HAP-1 (cell line): ENCODE measurements at regions not wholly inside any gene's neighbourhood (a gene's known extent, or its start where the extent isn't known, plus 50 kb on each side); places are given as distances from the start of the nearest gene placed in this dataset.

Experiments
- DNase-seq, 2 experiments: peaks; one replicate each; pipeline ENCODE4 v3.0.0-alpha.2; 2016 to 2020; ENCODE audit warnings: low spot score in 2 of 2
- H3K27me3 ChIP-seq: fragments of 250-450 bp; sonication (Bioruptor Pico); 2 replicates; pipeline ENCODE4 v1.5.1; 2020; ENCODE audit warnings: low read depth, mild to moderate bottlenecking, moderate library complexity
- H3K36me3 ChIP-seq: fragments of 250-450 bp; sonication (Bioruptor Pico); replicated peaks from 2 replicates; pipeline ENCODE4 v1.5.1; 2020; ENCODE audit warnings: mild to moderate bottlenecking
- H3K4me1 ChIP-seq: fragments of 250-450 bp; sonication (Bioruptor Pico); 2 replicates; pipeline ENCODE4 v1.5.1; 2020; ENCODE audit warnings: mild to moderate bottlenecking
- H3K4me3 ChIP-seq: fragments of 250-450 bp; sonication (Bioruptor Pico); 2 replicates; pipeline ENCODE4 v1.5.1; 2020; ENCODE audit warnings: mild to moderate bottlenecking, moderate library complexity
- H3K9me3 ChIP-seq: fragments of 250-450 bp; sonication (Bioruptor Pico); 2 replicates; pipeline ENCODE4 v1.5.1; 2020; ENCODE audit warnings: mild to moderate bottlenecking, moderate library complexity
- in situ Hi-C: fragments of 300-500 bp; cut with MboI; formaldehyde crosslinking; loops from 3 replicates; pipeline ENCODE4 v1.14.3; 2020; ENCODE audit warnings: low sequenced_read_pairs, inconsistent platforms, mixed read lengths

- no peak for DNase-seq
- Histone ChIP-seq H3K4me1 (no peaks in the 10 kb centered on the region), H3K4me3 (no peak overlapping the region), H3K36me3 (no peaks in the 10 kb centered on the region), H3K9me3 (no peaks in the 10 kb centered on the region), H3K27me3 (no peaks in the 10 kb centered on the region)
- in situ Hi-C loops = no loop called here
Measured at GRCh38 chr14:85438001-85438400, 91.9 kb upstream of the FLRT2 start.

DNA sequence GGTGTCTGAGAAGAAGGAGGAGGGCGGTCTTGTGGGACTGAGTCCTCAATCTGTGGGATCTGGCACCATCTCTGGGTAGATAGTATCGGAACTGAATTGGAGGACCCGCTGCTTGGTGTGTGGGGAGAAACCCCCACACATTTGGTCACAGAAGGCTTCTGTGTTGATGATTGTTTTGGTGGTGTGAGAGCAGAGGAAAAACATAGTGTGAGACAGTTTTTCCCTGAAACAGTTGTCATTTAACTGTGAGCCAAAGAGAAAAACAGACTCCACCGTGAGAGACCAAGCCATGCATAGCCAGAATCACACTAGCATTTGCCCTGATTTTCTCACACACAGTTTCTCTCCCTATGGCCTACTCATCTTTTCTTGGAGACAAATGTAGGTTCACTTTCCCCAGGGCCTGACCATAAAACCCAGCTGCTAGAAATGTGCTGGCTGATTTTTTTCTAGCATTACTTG is 91.4 kb upstream of the FLRT2 start:
- Histone ChIP-seq H3K4me1 (no peaks in the 10 kb centered on the region), H3K4me3 (no peak overlapping the region), H3K36me3 (no peaks in the 10 kb centered on the region), H3K9me3 (no peaks in the 10 kb centered on the region), H3K27me3 (no peaks in the 10 kb centered on the region)
- no peak for DNase-seq
- in situ Hi-C loops = no loop called here

DNA sequence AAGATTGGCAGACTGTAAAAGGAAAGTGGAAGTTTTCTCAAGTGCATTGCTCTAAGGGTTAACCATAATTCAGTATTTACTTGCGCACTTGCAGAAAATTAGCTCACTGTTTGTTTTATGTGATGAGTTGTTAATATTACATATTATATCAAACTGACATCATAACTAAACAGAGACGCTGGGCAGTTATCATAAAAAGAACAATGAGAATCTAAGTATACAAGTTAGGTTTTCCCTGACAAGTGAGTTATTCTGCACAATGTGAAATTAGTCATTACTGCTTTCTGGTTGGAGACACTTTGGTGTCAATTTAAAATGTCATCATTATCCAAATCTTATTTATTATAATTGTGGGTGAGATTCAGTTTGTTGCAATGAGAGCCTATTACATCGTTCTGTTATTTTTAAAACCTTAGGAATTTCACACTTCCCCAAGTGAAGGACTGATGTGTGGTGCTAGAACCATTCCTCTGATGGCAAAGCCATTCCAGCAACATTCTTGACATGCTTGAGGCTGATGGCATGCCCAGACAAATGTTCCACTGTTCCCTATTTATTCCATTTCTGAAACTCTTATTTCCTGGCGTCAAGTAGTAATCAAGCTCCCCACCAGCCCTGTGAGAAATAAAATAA is 90.1 kb upstream of the FLRT2 start:
- Histone ChIP-seq H3K4me3 (no peak overlapping the region), H3K36me3 (no peaks in the 10 kb centered on the region), H3K27me3 (no peaks in the 10 kb centered on the region), H3K9me3 (no peaks in the 10 kb centered on the region), H3K4me1 (no peaks in the 10 kb centered on the region)
- DNase-seq = no peak
- in situ Hi-C loops = no loop called here

GRCh38 chr14:85441909-85442643 is 87.9 kb upstream of the FLRT2 start:
- Histone ChIP-seq H3K4me1 (no peaks in the 10 kb centered on the region), H3K9me3 (no peaks in the 10 kb centered on the region), H3K4me3 (no peak overlapping the region), H3K36me3 (no peaks in the 10 kb centered on the region), H3K27me3 (no peaks in the 10 kb centered on the region)
- in situ Hi-C loops = no loop called here
- DNase-seq = no peak

DNA sequence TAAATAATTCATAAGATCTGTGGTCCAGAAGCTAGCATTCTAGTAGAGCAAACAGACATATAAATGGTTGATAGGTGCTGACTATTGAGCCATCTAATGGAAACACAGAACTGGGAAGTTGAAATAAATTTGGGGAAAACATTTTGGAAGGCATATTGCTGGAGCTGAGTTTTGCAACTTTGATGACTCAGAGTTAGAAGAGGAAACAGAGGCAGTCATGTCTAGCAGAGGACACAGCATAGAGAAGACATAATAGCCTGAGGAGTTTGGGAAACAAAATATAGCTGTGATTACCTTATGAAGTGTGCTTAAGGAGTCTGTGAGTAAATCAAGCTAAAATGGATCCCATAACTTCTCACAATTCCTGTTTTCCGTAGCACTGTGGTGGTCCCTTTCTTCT is 86.9 kb upstream of the FLRT2 start:
- no peak for DNase-seq
- Histone ChIP-seq H3K36me3 (no peaks in the 10 kb centered on the region), H3K9me3 (no peaks in the 10 kb centered on the region), H3K27me3 (no peaks in the 10 kb centered on the region), H3K4me1 (no peaks in the 10 kb centered on the region), H3K4me3 (no peak overlapping the region)
- in situ Hi-C loops = no loop called here

DNA sequence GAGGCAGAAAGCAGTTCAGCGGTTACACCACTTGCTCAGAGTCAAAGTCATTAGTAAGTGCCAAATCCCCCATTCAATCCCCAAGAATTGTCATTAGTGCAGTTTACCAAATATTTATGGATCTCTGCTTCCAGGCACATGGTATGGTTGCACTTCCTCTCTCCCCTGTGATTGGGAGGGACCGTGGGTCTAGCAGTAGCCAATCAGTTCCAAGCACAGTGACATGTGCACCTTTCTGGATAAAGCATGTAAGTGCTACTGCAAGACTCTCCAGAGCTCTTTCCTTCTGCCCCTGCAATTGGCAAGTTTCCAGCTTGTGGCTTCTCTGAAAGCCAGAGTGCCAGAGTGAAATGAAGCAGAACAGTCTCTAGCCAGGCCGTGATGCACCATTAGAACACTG is 85.3 kb upstream of the FLRT2 start:
- no peaks in the 10 kb centered on the region for H3K4me1 ChIP-seq
- no peak overlapping the region for H3K4me3 ChIP-seq
- no peaks in the 10 kb centered on the region for H3K27me3 ChIP-seq
- H3K36me3 ChIP-seq = no peaks in the 10 kb centered on the region
- in situ Hi-C loops = no loop called here
- no peaks in the 10 kb centered on the region for H3K9me3 ChIP-seq
- peak in 1 of 2 experiments; percentile 9 for DNase-seq

GRCh38 chr14:85445151-85445795 is 84.7 kb upstream of the FLRT2 start:
- H3K9me3 ChIP-seq = no peaks in the 10 kb centered on the region
- H3K4me1 ChIP-seq = no peaks in the 10 kb centered on the region
- no peaks in the 10 kb centered on the region for H3K27me3 ChIP-seq
- no peak for DNase-seq
- no peak overlapping the region for H3K4me3 ChIP-seq
- in situ Hi-C loops = no loop called here
- no peaks in the 10 kb centered on the region for H3K36me3 ChIP-seq

DNA sequence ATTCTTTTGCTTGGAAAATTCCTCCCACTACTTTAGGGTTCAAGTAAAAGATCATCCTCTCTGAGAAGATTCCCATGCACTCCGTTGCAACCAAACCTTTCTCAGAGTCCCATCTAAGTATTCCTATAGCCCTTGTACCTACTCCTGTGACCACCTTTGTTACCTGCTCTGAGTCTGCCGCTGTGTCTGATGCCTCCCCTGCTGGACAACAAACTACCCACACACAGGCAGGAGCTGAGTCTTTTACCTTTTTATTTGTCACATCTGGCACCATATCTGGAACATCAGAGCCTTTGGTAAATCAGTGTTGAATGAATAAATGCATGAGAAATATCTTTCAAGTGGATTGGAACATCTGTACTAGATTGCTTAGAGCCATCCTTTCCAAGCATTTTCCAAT is 82.1 kb upstream of the FLRT2 start:
- Histone ChIP-seq H3K27me3 (no peaks in the 10 kb centered on the region), H3K4me1 (no peaks in the 10 kb centered on the region), H3K4me3 (no peak overlapping the region), H3K9me3 (no peaks in the 10 kb centered on the region), H3K36me3 (no peaks in the 10 kb centered on the region)
- no peak for DNase-seq
- in situ Hi-C loops = no loop called here

DNA sequence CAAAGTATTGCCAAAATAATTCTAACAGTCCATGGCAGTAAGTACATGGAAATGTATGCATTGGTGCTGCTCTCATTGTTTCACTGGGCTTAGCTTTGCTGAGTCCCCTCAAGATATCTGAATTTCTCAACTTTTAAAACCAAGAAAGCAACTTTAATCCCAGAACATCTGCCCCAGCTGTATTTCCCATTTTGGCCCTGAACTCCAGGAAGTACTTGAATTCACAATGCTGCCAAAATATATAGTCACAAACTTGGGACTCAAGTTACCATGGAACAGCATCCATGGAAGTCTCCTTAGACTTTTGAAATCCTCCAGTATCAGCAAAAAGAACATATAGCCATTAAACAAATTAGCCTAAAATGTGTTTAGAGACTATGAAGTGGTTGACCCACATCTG is 78.5 kb upstream of the FLRT2 start:
- H3K36me3 ChIP-seq = no peaks in the 10 kb centered on the region
- DNase-seq = no peak
- H3K9me3 ChIP-seq = no peaks in the 10 kb centered on the region
- no peaks in the 10 kb centered on the region for H3K27me3 ChIP-seq
- no peaks in the 10 kb centered on the region for H3K4me1 ChIP-seq
- in situ Hi-C loops = no loop called here
- H3K4me3 ChIP-seq = no peak overlapping the region

GRCh38 chr14:85453401-85454225 is 76.3 kb upstream of the FLRT2 start:
- DNase-seq = no peak
- in situ Hi-C loops = no loop called here
- no peaks in the 10 kb centered on the region for H3K9me3 ChIP-seq

DNA sequence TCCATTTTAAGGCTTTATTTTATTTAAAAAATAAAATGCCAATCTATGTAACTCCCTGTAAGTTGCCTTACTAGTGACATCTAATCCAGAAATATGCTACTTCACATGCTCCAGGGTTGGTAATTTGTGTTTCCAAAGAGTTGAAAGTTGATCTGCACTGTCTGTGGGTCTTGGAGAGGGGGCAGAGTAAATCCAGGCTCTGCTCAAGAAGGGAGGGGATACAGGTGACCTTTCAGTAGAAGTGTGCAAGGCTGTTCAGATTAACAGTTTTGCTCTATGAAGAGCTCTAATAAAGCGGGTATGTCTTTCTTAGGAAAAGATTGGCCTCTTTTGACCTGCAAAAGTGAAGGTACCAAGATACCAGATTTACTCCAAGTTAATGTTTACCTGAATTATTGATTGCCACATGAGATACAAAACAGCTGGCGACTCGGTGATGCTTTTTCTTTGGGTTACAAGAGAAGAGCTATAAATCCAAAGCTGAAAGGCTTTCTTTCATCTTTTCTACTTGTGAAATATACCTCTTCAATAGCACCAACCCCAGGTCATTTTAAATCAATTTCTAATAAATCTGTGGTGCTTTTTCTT is 75.6 kb upstream of the FLRT2 start:
- no peaks in the 10 kb centered on the region for H3K36me3 ChIP-seq
- H3K4me3 ChIP-seq = no peak overlapping the region
- in situ Hi-C loops = no loop called here
- H3K27me3 ChIP-seq = no peaks in the 10 kb centered on the region
- H3K9me3 ChIP-seq = no peaks in the 10 kb centered on the region
- DNase-seq = no peak
- H3K4me1 ChIP-seq = no peaks in the 10 kb centered on the region

More at GRCh38 chr14:85453401-85454225, 76.3 kb upstream of the FLRT2 start:
- no peaks in the 10 kb centered on the region for H3K4me1 ChIP-seq
- no peak overlapping the region for H3K4me3 ChIP-seq
- no peaks in the 10 kb centered on the region for H3K36me3 ChIP-seq
- no peaks in the 10 kb centered on the region for H3K27me3 ChIP-seq

GRCh38 chr14:85459361-85460000 is 70.5 kb upstream of the FLRT2 start:
- no peak for DNase-seq
- Histone ChIP-seq H3K27me3 (no peaks in the 10 kb centered on the region), H3K4me1 (no peaks in the 10 kb centered on the region), H3K4me3 (no peak overlapping the region), H3K36me3 (no peaks in the 10 kb centered on the region), H3K9me3 (no peaks in the 10 kb centered on the region)
- in situ Hi-C loops = no loop called here
